ENCODE measurements at regions not wholly inside any gene's neighbourhood (a gene's known extent, or its start where the extent isn't known, plus 50 kb on each side); places are given as distances from the start of the nearest gene placed in this dataset.

DNA sequence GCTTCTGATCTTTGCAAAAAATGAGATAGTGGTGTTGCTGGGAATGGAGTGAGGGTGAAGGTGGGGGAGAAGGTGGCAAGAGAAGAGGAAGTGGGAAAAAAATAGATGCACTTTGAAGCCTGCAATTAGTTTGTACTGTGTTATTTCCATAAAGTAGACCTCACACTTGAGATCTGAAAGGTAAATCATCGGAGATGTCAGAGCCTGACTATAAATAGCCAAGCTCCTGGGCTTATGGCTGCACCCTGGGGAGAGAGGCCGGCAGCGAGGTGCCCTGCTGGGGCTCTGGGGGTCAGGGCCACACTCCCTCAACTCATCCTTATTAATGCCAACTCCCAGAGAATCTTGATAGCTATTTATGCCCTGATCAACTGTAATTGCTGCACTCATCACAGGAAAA lies 134.4 kb downstream of the NXPE2 start:
- ATAC-seq (ENCODE audit: low read depth in 2 of 2) (no peak), DNase-seq (no peak)
- H3K36me3 Mint-ChIP-seq, result no peaks in the 10 kb centered on the region
- H3K36me3 ChIP-seq (ENCODE audit: control insufficient read depth, insufficient read depth, low read length), result no peaks in the 10 kb centered on the region
- H3K27me3 Mint-ChIP-seq, result peaks cover 5% of the 10 kb centered on the region
- no peak overlapping the region for H3K4me3 ChIP-seq (ENCODE audit: low read depth, low read length)
- H3K9me3 ChIP-seq (ENCODE audit: control insufficient read depth in 2 of 2, low read length in 2 of 2), result no peaks in the 10 kb centered on the region
- no peak overlapping the region for H3K27ac Mint-ChIP-seq
- no peaks in the 10 kb centered on the region for H3K4me1 ChIP-seq (ENCODE audit: control insufficient read depth, insufficient read depth, low read length, poor library complexity, severe bottlenecking)
- no peak overlapping the region for H3K4me3 Mint-ChIP-seq
- H3K27ac ChIP-seq (ENCODE audit: insufficient read depth, low read length, poor library complexity, severe bottlenecking), result no peak overlapping the region
- H3K9me3 Mint-ChIP-seq, result peaks cover 0 to 1% (median 0%) of the 10 kb centered on the region in 7 donors
- no peaks in the 10 kb centered on the region for H3K4me1 Mint-ChIP-seq
- peaks cover 4% of the 10 kb centered on the region for H3K27me3 ChIP-seq (ENCODE audit: control insufficient read depth, insufficient read depth, low read length)

DNA sequence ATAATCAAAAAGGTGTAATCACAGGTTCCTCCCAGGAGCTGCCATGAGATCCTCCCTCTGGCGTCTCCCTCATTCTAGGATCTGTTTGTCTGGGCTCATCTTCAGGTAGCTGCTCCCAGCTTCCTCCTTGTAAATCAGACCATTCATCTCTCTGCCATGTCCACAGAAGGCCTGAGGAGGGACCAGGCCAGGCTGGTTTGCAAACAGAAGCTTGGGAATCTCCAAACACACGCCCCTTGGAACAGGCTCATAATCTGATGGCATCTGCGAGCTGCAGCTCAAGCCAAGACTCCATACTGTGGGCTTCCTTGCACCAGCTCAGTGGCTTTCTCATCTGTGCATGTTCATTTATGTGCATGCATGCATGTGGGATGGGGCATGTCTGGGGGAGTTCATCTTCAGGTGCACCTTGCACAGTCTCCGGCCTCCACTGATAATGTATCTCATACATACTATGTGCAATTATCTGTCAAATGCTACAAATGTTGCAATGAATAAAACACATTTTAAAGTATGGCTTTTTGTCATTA lies 134.9 kb downstream of the NXPE2 start:
- no peak overlapping the region for H3K4me3 ChIP-seq (ENCODE audit: low read depth, low read length)
- ATAC-seq (ENCODE audit: low read depth in 2 of 2) (no peak), DNase-seq (no peak)
- H3K9me3 Mint-ChIP-seq, result peaks cover 0 to 1% (median 0%) of the 10 kb centered on the region in 7 donors
- peaks cover 4% of the 10 kb centered on the region for H3K27me3 ChIP-seq (ENCODE audit: control insufficient read depth, insufficient read depth, low read length)
- no peak overlapping the region for H3K27ac Mint-ChIP-seq
- H3K36me3 ChIP-seq (ENCODE audit: control insufficient read depth, insufficient read depth, low read length), result no peaks in the 10 kb centered on the region
- peaks cover 5% of the 10 kb centered on the region for H3K27me3 Mint-ChIP-seq
- H3K36me3 Mint-ChIP-seq, result no peaks in the 10 kb centered on the region
- no peaks in the 10 kb centered on the region for H3K4me1 ChIP-seq (ENCODE audit: control insufficient read depth, insufficient read depth, low read length, poor library complexity, severe bottlenecking)
- no peaks in the 10 kb centered on the region for H3K4me1 Mint-ChIP-seq
- no peaks in the 10 kb centered on the region for H3K9me3 ChIP-seq (ENCODE audit: control insufficient read depth in 2 of 2, low read length in 2 of 2)
- no peak overlapping the region for H3K27ac ChIP-seq (ENCODE audit: insufficient read depth, low read length, poor library complexity, severe bottlenecking)
- H3K4me3 Mint-ChIP-seq, result no peak overlapping the region

DNA sequence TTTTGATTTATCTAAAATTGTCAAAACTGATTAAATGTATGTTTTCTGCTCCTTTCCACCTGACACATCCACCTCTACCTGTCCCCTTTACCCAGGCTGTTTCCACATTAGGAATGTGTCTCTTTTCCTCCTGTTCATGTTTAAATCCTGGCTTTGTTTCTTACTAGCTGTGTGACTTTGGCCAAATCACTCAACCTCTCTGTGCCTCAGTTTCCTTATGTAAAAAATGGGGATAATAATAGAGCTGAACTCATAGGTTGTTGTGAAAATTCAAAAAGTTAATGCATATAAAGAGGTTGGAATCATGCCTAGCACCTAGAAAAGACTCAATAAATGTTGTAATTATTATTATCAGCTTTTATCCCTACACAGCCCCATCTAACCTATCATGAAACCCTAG lies 136.8 kb downstream of the NXPE2 start:
- H3K4me1 ChIP-seq (ENCODE audit: control insufficient read depth, insufficient read depth, low read length, poor library complexity, severe bottlenecking), result no peaks in the 10 kb centered on the region

DNA sequence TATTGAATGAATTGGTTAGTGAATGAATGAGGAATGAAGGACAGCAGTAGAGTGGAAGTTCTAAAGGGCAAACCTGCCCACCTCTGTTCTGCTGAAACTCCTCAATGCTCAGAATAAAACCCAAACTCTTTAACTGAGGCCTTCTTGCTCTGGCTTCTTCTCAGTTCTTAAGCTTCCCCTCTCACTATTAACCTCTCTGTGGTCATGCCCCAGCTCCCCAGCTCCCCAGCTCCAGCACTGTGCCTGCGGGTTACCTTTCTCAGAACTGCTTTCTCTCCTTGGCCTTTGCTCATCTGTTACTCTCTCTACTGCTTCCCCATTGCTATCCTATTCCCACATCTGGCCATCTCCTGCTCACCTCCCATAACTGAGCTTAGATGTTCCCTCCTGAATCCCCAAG lies 137.4 kb downstream of the NXPE2 start:
- Mint-ChIP-seq H3K9me3 (peaks cover 0 to 2% (median 0%) of the 10 kb centered on the region in 7 donors), H3K4me3 (no peak overlapping the region), H3K27me3 (peaks cover 3% of the 10 kb centered on the region), H3K4me1 (no peaks in the 10 kb centered on the region), H3K36me3 (no peaks in the 10 kb centered on the region), H3K27ac (no peak overlapping the region)
- ATAC-seq (ENCODE audit: low read depth in 2 of 2) (no peak), DNase-seq (no peak)
- Histone ChIP-seq H3K4me1 (ENCODE audit: control insufficient read depth, insufficient read depth, low read length, poor library complexity, severe bottlenecking) (no peaks in the 10 kb centered on the region), H3K27ac (ENCODE audit: insufficient read depth, low read length, poor library complexity, severe bottlenecking) (no peak overlapping the region), H3K4me3 (ENCODE audit: low read depth, low read length) (no peak overlapping the region), H3K9me3 (ENCODE audit: control insufficient read depth in 2 of 2, low read length in 2 of 2) (no peaks in the 10 kb centered on the region), H3K27me3 (ENCODE audit: control insufficient read depth, insufficient read depth, low read length) (peaks cover 6% of the 10 kb centered on the region), H3K36me3 (ENCODE audit: control insufficient read depth, insufficient read depth, low read length) (no peaks in the 10 kb centered on the region)

More for the DNA sequence above, 136.8 kb downstream of the NXPE2 start:
- DNase-seq (no peak), ATAC-seq (ENCODE audit: low read depth in 2 of 2) (no peak)
- H3K27me3 Mint-ChIP-seq, result peaks cover 5% of the 10 kb centered on the region
- no peaks in the 10 kb centered on the region for H3K9me3 ChIP-seq (ENCODE audit: control insufficient read depth in 2 of 2, low read length in 2 of 2)
- no peaks in the 10 kb centered on the region for H3K36me3 Mint-ChIP-seq
- H3K36me3 ChIP-seq (ENCODE audit: control insufficient read depth, insufficient read depth, low read length), result no peaks in the 10 kb centered on the region
- H3K4me1 Mint-ChIP-seq, result no peaks in the 10 kb centered on the region
- no peak overlapping the region for H3K27ac ChIP-seq (ENCODE audit: insufficient read depth, low read length, poor library complexity, severe bottlenecking)
- H3K27ac Mint-ChIP-seq, result no peak overlapping the region
- no peak overlapping the region for H3K4me3 ChIP-seq (ENCODE audit: low read depth, low read length)
- peaks cover 6% of the 10 kb centered on the region for H3K27me3 ChIP-seq (ENCODE audit: control insufficient read depth, insufficient read depth, low read length)
- peak overlapping the region in 1 of 4 donors; percentile 52 for H3K4me3 Mint-ChIP-seq
- H3K9me3 Mint-ChIP-seq, result peaks cover 0 to 2% (median 0%) of the 10 kb centered on the region in 7 donors

DNA sequence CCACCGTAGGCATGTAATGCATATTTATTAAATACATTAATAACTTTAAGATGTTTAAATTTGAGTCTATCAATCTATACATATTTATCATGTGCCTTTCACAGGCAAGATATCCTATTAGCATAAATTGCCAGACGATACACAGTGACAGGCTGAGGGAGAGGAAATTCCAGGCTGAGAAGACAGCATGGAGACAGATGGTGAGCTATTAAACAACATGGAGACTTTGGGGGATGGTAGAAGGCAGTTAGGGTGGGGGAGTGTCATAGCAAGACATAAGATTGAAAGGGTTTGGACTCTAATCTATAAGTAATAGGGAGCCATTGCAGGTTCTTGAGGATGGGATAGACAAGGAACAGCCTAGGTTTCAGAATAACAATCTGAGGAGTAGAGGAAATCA lies 138.5 kb downstream of the NXPE2 start:
- no peak for DNase-seq
- no peak overlapping the region for H3K27ac Mint-ChIP-seq
- H3K4me3 Mint-ChIP-seq, result no peak overlapping the region
- no peaks in the 10 kb centered on the region for H3K36me3 Mint-ChIP-seq
- Histone ChIP-seq H3K36me3 (ENCODE audit: control insufficient read depth, insufficient read depth, low read length) (no peaks in the 10 kb centered on the region), H3K27ac (ENCODE audit: insufficient read depth, low read length, poor library complexity, severe bottlenecking) (no peak overlapping the region), H3K27me3 (ENCODE audit: control insufficient read depth, insufficient read depth, low read length) (peaks cover 6% of the 10 kb centered on the region), H3K4me3 (ENCODE audit: low read depth, low read length) (no peak overlapping the region), H3K9me3 (ENCODE audit: control insufficient read depth in 2 of 2, low read length in 2 of 2) (no peaks in the 10 kb centered on the region), H3K4me1 (ENCODE audit: control insufficient read depth, insufficient read depth, low read length, poor library complexity, severe bottlenecking) (no peaks in the 10 kb centered on the region)
- ATAC-seq (ENCODE audit: low read depth in 2 of 2), result no peak
- peaks cover 0 to 2% (median 0%) of the 10 kb centered on the region in 7 donors for H3K9me3 Mint-ChIP-seq
- H3K27me3 Mint-ChIP-seq, result no peaks in the 10 kb centered on the region
- H3K4me1 Mint-ChIP-seq, result no peaks in the 10 kb centered on the region

DNA sequence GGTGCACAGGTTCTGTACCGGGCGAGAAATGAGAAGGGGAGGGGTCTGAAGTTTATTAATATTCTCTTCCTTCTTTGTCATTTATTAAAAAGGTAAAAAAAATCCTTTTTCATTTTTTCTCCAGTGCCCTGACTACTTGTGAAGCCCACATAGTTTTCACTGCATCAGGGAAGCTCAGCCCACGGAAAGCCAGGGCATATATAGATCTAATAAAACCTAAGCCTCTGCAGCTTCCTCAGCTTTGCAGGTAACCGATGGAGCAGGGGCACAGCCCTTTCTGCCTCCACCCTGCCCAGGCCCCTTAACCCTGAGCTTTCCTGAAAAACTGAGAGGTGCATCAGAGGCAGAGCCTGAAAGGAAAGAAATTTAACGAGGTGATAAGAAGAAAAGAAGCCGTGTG lies 140.1 kb downstream of the NXPE2 start:
- Mint-ChIP-seq H3K4me3 (no peak overlapping the region), H3K27ac (no peak overlapping the region), H3K4me1 (no peaks in the 10 kb centered on the region), H3K36me3 (no peaks in the 10 kb centered on the region), H3K9me3 (peaks cover 0 to 3% (median 0%) of the 10 kb centered on the region in 7 donors), H3K27me3 (no peaks in the 10 kb centered on the region)
- Histone ChIP-seq H3K4me3 (ENCODE audit: low read depth, low read length) (no peak overlapping the region), H3K36me3 (ENCODE audit: control insufficient read depth, insufficient read depth, low read length) (no peaks in the 10 kb centered on the region), H3K27ac (ENCODE audit: insufficient read depth, low read length, poor library complexity, severe bottlenecking) (no peak overlapping the region), H3K4me1 (ENCODE audit: control insufficient read depth, insufficient read depth, low read length, poor library complexity, severe bottlenecking) (no peaks in the 10 kb centered on the region), H3K27me3 (ENCODE audit: control insufficient read depth, insufficient read depth, low read length) (peaks cover 6% of the 10 kb centered on the region), H3K9me3 (ENCODE audit: control insufficient read depth in 2 of 2, low read length in 2 of 2) (no peaks in the 10 kb centered on the region)
- no peak for ATAC-seq (ENCODE audit: low read depth in 2 of 2)
- DNase-seq, result no peak

DNA sequence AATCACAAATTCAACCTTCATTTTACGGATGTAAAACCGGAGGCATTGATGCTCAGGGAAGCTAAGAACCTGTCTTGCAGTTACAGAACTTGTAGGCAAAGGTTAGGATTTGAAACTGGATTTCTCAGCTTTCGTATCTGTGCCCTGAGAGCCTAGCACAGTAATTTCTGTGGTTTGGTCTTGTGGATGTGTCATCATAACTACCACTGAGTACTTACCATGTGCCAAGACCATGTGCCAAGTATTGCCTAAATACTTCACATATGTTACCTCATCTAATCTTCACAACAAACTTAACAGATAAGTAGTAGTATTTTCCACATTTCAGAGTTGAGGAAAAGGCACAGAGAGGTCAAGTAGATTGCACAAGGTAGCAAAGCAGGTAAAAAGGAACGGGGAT lies 140.7 kb downstream of the NXPE2 start:
- Mint-ChIP-seq H3K36me3 (no peaks in the 10 kb centered on the region), H3K4me1 (no peaks in the 10 kb centered on the region), H3K4me3 (no peak overlapping the region), H3K9me3 (peaks cover 0 to 3% (median 0%) of the 10 kb centered on the region in 7 donors), H3K27me3 (no peaks in the 10 kb centered on the region), H3K27ac (no peak overlapping the region)
- Histone ChIP-seq H3K27me3 (ENCODE audit: control insufficient read depth, insufficient read depth, low read length) (peaks cover 6% of the 10 kb centered on the region), H3K9me3 (ENCODE audit: control insufficient read depth in 2 of 2, low read length in 2 of 2) (no peaks in the 10 kb centered on the region), H3K27ac (ENCODE audit: insufficient read depth, low read length, poor library complexity, severe bottlenecking) (no peak overlapping the region), H3K36me3 (ENCODE audit: control insufficient read depth, insufficient read depth, low read length) (no peaks in the 10 kb centered on the region), H3K4me1 (ENCODE audit: control insufficient read depth, insufficient read depth, low read length, poor library complexity, severe bottlenecking) (no peaks in the 10 kb centered on the region), H3K4me3 (ENCODE audit: low read depth, low read length) (no peak overlapping the region)
- no peak for DNase-seq
- ATAC-seq (ENCODE audit: low read depth in 2 of 2), result no peak

DNA sequence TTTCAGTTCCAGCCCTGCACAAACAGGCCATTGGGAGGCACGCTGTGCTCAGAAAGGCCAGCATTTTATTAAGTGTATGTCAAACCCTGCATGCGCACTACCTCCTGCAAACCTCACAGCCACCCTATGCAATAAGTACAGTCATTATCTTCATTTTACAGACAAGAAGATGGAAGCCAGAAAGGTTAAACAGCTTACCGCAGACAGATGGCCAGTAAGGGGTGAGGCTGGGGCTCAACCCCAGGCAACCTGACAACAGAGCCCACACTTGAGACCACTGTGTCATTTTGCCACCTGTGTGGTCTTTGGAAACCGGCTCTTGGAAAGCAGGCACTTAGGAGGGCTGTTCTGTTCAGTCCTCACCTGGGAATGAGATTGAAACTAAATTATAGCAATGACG lies 142.3 kb downstream of the NXPE2 start:
- no peak for DNase-seq
- Mint-ChIP-seq H3K4me3 (no peak overlapping the region), H3K9me3 (peaks cover 0 to 3% (median 0%) of the 10 kb centered on the region in 7 donors), H3K27ac (no peak overlapping the region), H3K27me3 (no peaks in the 10 kb centered on the region), H3K36me3 (no peaks in the 10 kb centered on the region), H3K4me1 (no peaks in the 10 kb centered on the region)
- Histone ChIP-seq H3K27ac (ENCODE audit: insufficient read depth, low read length, poor library complexity, severe bottlenecking) (no peak overlapping the region), H3K27me3 (ENCODE audit: control insufficient read depth, insufficient read depth, low read length) (peaks cover 6% of the 10 kb centered on the region), H3K36me3 (ENCODE audit: control insufficient read depth, insufficient read depth, low read length) (no peaks in the 10 kb centered on the region), H3K4me1 (ENCODE audit: control insufficient read depth, insufficient read depth, low read length, poor library complexity, severe bottlenecking) (no peaks in the 10 kb centered on the region), H3K9me3 (ENCODE audit: control insufficient read depth in 2 of 2, low read length in 2 of 2) (no peaks in the 10 kb centered on the region), H3K4me3 (ENCODE audit: low read depth, low read length) (no peak overlapping the region)
- no peak for ATAC-seq (ENCODE audit: low read depth in 2 of 2)
